ENCODE measurements at regions not wholly inside any gene's neighbourhood (a gene's known extent, or its start where the extent isn't known, plus 50 kb on each side); places are given as distances from the start of the nearest gene placed in this dataset.

- TF ChIP-seq CTCF (IDR thresholded peaks at IDR 0.05), result no peak
- peak in 1 of 3 donors; percentile 12 for TF ChIP-seq POLR2AphosphoS5 (IDR thresholded peaks at IDR 0.05)
- no peak for TF ChIP-seq POLR2A (IDR thresholded peaks at IDR 0.05)
Measured at GRCh38 chr1:72846476-72847278, 564.3 kb upstream of the NEGR1 start.
